ENCODE measurements at regions not wholly inside any gene's neighbourhood (a gene's known extent, or its start where the extent isn't known, plus 50 kb on each side); places are given as distances from the start of the nearest gene placed in this dataset.

DNA sequence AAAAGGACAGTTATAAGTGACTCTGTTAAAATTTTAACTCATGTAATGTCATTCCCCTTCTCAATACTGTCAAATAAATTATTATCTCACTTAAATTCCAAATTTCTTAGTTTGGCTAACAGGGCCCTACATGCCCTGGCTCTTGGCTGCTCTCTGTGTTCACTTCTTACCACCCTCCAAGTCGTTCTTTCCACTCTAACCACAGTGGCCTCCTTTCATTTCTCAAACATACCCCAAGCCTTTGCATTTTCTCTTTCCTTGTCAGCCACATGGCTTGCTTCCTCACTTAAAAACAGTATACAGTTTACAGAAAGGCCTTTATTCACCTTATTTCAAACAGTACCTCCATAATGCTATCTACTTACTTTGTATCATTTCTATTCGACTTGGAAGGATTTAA is 737.1 kb upstream of the ZWINT start:
- Mint-ChIP-seq H3K27ac (no peak overlapping the region), H3K4me1 (no peaks in the 10 kb centered on the region), H3K27me3 (no peaks in the 10 kb centered on the region), H3K4me3 (no peak overlapping the region), H3K9me3 (ENCODE audit: insufficient read depth) (no peaks in the 10 kb centered on the region)
- Histone ChIP-seq H3K79me2 (ENCODE audit: control insufficient read depth, insufficient read depth, low read length) (no peaks in the 10 kb centered on the region), H3K9ac (ENCODE audit: low read length) (no peak overlapping the region), H3K27ac (ENCODE audit: low read length in 2 of 2) (no peak overlapping the region), H3K36me3 (replicated peaks in 1 of 2; ENCODE audit: control extremely low read depth in 1 of 2, control insufficient read depth in 1 of 2, extremely low read depth in 1 of 2, insufficient read depth in 2 of 2, low read length in 1 of 2) (no peaks in the 10 kb centered on the region), H2AFZ (ENCODE audit: insufficient read depth, low read depth, low read length, poor library complexity, severe bottlenecking) (no peak overlapping the region), H3K27me3 (replicated peaks in 1 of 4; ENCODE audit: control extremely low read depth in 1 of 4, control insufficient read depth in 3 of 4, insufficient read depth in 4 of 4, low read length in 3 of 4) (no peaks in the 10 kb centered on the region), H4K20me1 (ENCODE audit: control insufficient read depth, insufficient read depth, low read length, poor library complexity, severe bottlenecking) (no peaks in the 10 kb centered on the region), H3K4me1 (ENCODE audit: control insufficient read depth in 2 of 2, insufficient read depth in 2 of 2, low read length in 2 of 2) (no peaks in the 10 kb centered on the region), H3K9me3 (ENCODE audit: control extremely low read depth in 1 of 3, control insufficient read depth in 2 of 3, insufficient read depth in 1 of 3, low read length in 2 of 3) (peaks cover 0 to 11% (median 0%) of the 10 kb centered on the region in 3 donors), H3K4me2 (replicated peaks; ENCODE audit: low read depth, low read length, poor library complexity, severe bottlenecking) (no peak overlapping the region), H3K4me3 (ENCODE audit: control extremely low read depth in 1 of 5, extremely low read depth in 1 of 5, insufficient read depth in 1 of 5, low read depth in 2 of 5, low read length in 4 of 5) (no peak overlapping the region)
- no peak for ATAC-seq (ENCODE audit: low read depth)
- ChIA-PET CTCF (no interaction called here), POLR2A (no interaction called here)
- intact Hi-C loops (cut with micrococcal nuclease), result no loop called here
- no peak for DNase-seq
- TF ChIP-seq, protein P1, sequence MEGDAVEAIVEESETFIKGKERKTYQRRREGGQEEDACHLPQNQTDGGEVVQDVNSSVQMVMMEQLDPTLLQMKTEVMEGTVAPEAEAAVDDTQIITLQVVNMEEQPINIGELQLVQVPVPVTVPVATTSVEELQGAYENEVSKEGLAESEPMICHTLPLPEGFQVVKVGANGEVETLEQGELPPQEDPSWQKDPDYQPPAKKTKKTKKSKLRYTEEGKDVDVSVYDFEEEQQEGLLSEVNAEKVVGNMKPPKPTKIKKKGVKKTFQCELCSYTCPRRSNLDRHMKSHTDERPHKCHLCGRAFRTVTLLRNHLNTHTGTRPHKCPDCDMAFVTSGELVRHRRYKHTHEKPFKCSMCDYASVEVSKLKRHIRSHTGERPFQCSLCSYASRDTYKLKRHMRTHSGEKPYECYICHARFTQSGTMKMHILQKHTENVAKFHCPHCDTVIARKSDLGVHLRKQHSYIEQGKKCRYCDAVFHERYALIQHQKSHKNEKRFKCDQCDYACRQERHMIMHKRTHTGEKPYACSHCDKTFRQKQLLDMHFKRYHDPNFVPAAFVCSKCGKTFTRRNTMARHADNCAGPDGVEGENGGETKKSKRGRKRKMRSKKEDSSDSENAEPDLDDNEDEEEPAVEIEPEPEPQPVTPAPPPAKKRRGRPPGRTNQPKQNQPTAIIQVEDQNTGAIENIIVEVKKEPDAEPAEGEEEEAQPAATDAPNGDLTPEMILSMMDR (IDR thresholded peaks at IDR 0.05), result no peak
- no peak for TF ChIP-seq EZH2 (IDR thresholded peaks at IDR 0.05; ENCODE audit: borderline replicate concordance, insufficient read depth, low read depth, low read length, poor library complexity, severe bottlenecking)
- WGBS (ENCODE audit: insufficient coverage), result 44% methylated on average over 1 of the region's 2 CpGs

DNA sequence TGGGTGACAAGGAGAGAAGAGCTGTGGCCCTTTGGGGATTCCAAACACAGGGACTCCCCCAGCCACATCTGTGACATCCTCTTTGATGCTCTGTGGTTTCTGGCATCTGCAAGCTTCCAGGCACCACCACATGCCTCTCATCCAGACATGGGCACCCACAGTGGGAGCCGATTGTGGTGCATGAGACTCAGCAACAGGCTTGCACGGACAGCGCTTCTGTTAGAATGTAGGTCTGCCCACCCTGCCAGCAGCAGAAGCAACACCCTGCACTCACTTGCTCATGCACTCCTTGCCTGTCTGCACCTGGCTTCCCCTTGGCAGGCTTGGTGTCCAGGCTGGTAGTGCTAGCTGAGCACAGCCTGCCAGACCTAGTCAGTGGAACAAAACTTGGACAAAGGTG is 735.0 kb upstream of the ZWINT start:
- CTCF ChIA-PET, result no interaction called here
- ATAC-seq (ENCODE audit: low read depth), result no peak

More for the DNA sequence above, 735.0 kb upstream of the ZWINT start:
- Histone ChIP-seq H3K36me3 (replicated peaks in 1 of 2; ENCODE audit: control extremely low read depth in 1 of 2, control insufficient read depth in 1 of 2, extremely low read depth in 1 of 2, insufficient read depth in 2 of 2, low read length in 1 of 2) (no peaks in the 10 kb centered on the region), H3K27ac (ENCODE audit: low read length in 2 of 2) (no peak overlapping the region), H3K9me3 (ENCODE audit: control extremely low read depth in 1 of 3, control insufficient read depth in 2 of 3, insufficient read depth in 1 of 3, low read length in 2 of 3) (peaks cover 0 to 14% (median 0%) of the 10 kb centered on the region in 3 donors), H3K4me1 (ENCODE audit: control insufficient read depth in 2 of 2, insufficient read depth in 2 of 2, low read length in 2 of 2) (no peaks in the 10 kb centered on the region), H4K20me1 (ENCODE audit: control insufficient read depth, insufficient read depth, low read length, poor library complexity, severe bottlenecking) (no peaks in the 10 kb centered on the region), H3K4me3 (ENCODE audit: control extremely low read depth in 1 of 5, extremely low read depth in 1 of 5, insufficient read depth in 1 of 5, low read depth in 2 of 5, low read length in 4 of 5) (no peak overlapping the region), H3K79me2 (ENCODE audit: control insufficient read depth, insufficient read depth, low read length) (no peaks in the 10 kb centered on the region), H2AFZ (ENCODE audit: insufficient read depth, low read depth, low read length, poor library complexity, severe bottlenecking) (no peak overlapping the region), H3K27me3 (replicated peaks in 1 of 4; ENCODE audit: control extremely low read depth in 1 of 4, control insufficient read depth in 3 of 4, insufficient read depth in 4 of 4, low read length in 3 of 4) (no peaks in the 10 kb centered on the region), H3K9ac (ENCODE audit: low read length) (no peak overlapping the region), H3K4me2 (replicated peaks; ENCODE audit: low read depth, low read length, poor library complexity, severe bottlenecking) (no peak overlapping the region)
- no peak overlapping the region for H3K27ac Mint-ChIP-seq
- 90% methylated on average over 3 of the region's 3 CpGs for WGBS (ENCODE audit: insufficient coverage)
- POLR2A ChIA-PET, result no interaction called here
- H3K4me3 Mint-ChIP-seq, result no peak overlapping the region
- TF ChIP-seq, protein P1 (IDR thresholded peaks at IDR 0.05), result no peak
- no peak for TF ChIP-seq EZH2 (IDR thresholded peaks at IDR 0.05; ENCODE audit: borderline replicate concordance, insufficient read depth, low read depth, low read length, poor library complexity, severe bottlenecking)
- H3K27me3 Mint-ChIP-seq, result no peaks in the 10 kb centered on the region
- DNase-seq, result no peak
- no peaks in the 10 kb centered on the region for H3K4me1 Mint-ChIP-seq
- intact Hi-C loops (cut with micrococcal nuclease), result no loop called here
- H3K9me3 Mint-ChIP-seq (ENCODE audit: insufficient read depth), result no peaks in the 10 kb centered on the region
